ENCODE measurements at regions not wholly inside any gene's neighbourhood (a gene's known extent, or its start where the extent isn't known, plus 50 kb on each side); places are given as distances from the start of the nearest gene placed in this dataset.

DNA sequence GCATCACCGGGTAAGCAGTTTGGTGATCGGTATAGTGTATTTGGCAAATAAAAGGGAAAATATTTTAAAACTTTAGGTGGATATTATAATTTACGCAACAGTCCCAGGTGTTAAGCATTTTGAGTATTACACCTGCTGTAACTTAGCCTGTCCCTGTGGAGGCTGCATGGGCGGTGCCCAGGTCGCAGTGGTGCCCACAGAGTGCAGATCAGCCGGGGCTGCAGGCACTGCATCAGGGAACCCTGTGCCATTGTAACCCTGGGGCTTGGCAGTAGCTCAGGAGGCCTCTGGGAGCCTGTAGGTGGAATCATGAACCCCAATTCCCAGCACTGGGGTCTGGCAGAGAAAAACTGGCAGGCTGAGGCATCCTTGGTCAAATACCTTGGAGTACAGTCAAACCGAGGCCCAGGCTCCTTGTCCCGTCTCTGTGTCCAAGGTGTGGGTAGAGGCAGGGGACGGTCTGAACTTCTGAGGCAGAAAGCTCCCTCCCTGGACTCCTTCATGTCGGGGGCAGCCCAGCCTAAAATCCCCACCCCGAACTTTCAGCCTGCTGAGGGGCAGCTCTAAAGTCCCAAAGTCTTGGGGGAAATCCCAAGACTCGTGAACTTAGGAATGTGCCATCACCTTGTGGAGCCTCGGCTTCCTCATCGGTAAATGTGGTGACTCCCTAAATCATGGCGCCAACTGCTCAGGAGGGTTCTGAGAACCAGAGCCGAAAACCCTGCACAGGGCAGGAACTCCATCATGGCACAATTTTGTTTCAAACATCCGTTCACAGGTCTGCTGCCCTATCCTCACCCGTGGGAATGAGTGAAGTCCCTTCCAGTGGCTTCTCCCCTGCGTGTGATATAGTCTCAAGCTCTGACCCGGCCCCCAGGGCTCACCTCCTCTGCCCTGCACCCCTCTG lies 85.7 kb downstream of the INHBB start:
- no peaks in the 10 kb centered on the region for H3K27me3 ChIP-seq (ENCODE audit: low read depth)
- H3K27ac ChIP-seq: no peak overlapping the region
- TF ChIP-seq, protein P1, sequence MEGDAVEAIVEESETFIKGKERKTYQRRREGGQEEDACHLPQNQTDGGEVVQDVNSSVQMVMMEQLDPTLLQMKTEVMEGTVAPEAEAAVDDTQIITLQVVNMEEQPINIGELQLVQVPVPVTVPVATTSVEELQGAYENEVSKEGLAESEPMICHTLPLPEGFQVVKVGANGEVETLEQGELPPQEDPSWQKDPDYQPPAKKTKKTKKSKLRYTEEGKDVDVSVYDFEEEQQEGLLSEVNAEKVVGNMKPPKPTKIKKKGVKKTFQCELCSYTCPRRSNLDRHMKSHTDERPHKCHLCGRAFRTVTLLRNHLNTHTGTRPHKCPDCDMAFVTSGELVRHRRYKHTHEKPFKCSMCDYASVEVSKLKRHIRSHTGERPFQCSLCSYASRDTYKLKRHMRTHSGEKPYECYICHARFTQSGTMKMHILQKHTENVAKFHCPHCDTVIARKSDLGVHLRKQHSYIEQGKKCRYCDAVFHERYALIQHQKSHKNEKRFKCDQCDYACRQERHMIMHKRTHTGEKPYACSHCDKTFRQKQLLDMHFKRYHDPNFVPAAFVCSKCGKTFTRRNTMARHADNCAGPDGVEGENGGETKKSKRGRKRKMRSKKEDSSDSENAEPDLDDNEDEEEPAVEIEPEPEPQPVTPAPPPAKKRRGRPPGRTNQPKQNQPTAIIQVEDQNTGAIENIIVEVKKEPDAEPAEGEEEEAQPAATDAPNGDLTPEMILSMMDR (IDR thresholded peaks at IDR 0.05): no peak
- H3K36me3 ChIP-seq: no peaks in the 10 kb centered on the region
- no peak overlapping the region for H3K4me3 ChIP-seq
- intact Hi-C loops (cut with DNase I): no loop called here
- DNase-seq: no peak
- no peak for ATAC-seq
- no peaks in the 10 kb centered on the region for H3K9me3 ChIP-seq
- no peaks in the 10 kb centered on the region for H3K4me1 ChIP-seq

DNA sequence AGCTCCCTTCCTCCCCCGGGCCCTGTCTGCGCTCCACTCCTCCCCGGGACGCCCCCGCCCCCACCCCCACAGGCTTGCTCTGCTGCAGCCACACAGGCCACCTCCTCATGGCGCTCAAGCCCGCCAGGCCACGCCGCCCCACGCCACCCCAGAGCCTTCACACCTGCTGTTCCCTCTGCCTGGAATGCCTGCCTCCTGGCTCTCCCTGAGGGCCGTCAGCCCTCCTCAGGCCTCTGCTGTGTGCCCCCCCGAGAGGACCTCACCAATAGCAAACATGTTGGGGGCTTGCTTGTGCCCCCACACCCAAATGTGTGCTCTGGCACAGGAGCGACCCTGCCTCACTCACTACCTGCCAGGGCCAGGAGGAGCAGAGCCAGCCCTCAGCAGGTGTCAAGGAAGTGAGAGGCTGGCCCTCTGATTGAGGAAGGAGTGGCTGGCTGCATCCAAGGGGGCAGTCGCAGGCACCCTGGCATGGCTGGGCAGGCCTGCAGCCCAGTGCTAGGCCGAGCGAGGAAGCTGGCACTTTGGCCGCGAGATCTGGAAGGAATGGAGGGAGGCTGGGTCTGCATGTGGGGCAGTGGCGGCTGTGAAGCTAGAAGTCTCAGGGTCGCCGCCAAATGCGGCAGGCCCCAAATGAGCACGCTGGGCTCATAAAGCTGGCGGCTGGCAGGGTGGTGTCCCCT lies 86.5 kb downstream of the INHBB start:
- TF ChIP-seq, protein P1 (IDR thresholded peaks at IDR 0.05): no peak
- intact Hi-C loops (cut with DNase I): no loop called here

DNA sequence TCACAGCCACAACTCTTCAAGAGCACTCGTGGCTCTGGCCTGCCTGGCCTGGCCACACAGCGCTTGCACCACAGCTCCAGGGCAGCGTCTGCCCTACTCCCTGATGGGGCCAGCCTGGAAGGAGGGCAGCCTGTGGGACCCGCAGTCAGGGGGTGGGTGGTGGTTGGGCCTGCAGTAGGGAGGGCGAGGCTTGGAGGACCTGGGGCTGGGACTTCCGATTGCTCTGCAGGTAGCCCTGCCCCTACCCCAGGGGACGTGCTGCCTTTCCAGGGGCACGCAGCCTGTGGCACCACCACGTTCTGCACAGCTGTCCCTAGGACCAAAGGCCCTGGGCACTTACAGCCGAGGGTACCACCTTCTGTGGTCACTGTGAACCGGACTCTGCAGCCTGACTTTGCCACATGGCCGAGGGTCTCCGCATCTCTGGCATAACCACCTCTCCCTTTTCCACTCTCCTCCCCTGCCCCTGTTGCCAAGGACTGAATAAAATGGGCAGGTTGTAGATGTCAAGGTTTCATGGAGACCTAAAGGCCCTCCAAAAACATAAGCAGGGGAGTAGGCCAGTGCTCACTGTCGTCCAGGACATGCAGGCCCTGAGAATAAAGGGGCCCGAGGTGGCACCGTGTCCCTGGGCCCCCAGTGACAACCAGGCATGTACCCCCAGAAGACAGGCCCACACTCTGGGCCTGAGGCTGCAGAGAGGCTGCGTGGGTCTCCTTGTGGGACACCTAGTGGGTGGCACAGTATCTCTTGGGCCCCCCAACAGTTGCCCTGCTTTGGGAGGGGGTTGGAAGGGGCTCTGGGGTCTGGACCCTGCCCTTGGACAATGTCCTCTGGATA lies 87.3 kb downstream of the INHBB start:
- no peak overlapping the region for H3K27ac ChIP-seq
- no peaks in the 10 kb centered on the region for H3K4me1 ChIP-seq
- intact Hi-C loops (cut with DNase I): no loop called here
- no peaks in the 10 kb centered on the region for H3K36me3 ChIP-seq
- TF ChIP-seq, protein P1 (IDR thresholded peaks at IDR 0.05): no peak
- no peak for DNase-seq
- no peak overlapping the region for H3K4me3 ChIP-seq
- ATAC-seq: no peak
- no peaks in the 10 kb centered on the region for H3K9me3 ChIP-seq
- peaks cover 5% of the 10 kb centered on the region for H3K27me3 ChIP-seq (ENCODE audit: low read depth)

More for the DNA sequence above, 86.5 kb downstream of the INHBB start:
- DNase-seq (no peak), ATAC-seq (no peak)
- H3K27ac ChIP-seq: no peak overlapping the region
- no peaks in the 10 kb centered on the region for H3K36me3 ChIP-seq
- peaks cover under 1% of the 10 kb centered on the region for H3K27me3 ChIP-seq (ENCODE audit: low read depth)
- no peaks in the 10 kb centered on the region for H3K9me3 ChIP-seq
- H3K4me1 ChIP-seq: no peaks in the 10 kb centered on the region
- no peak overlapping the region for H3K4me3 ChIP-seq

DNA sequence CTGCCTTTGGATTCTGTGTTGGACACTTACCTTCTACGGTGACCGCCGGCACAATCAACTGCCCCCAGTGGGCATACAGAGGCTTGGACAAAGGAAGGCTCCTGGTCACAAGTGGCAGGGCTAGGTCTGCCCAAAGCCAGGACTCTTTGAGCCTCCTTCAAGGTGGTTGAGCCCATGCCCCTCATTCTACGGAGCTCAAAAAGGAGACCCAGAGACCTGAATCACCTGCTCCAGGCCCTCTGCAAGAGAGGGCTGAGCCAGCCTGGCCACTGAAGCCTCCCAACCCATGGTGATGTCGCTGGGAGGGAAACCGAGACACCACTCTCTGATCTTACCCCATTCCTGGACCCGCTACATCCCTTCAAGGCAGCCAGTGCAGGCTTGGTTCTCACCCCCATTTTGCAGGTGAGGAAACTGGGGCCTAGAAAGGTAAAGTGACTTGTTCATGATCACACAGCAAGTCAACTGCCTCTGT lies 87.9 kb downstream of the INHBB start:
- ATAC-seq (no peak), DNase-seq (no peak)
- no peaks in the 10 kb centered on the region for H3K36me3 ChIP-seq
- no peak overlapping the region for H3K27ac ChIP-seq
- no peak overlapping the region for H3K4me3 ChIP-seq
- peaks cover 5% of the 10 kb centered on the region for H3K27me3 ChIP-seq (ENCODE audit: low read depth)
- TF ChIP-seq, protein P1 (IDR thresholded peaks at IDR 0.05): no peak
- H3K4me1 ChIP-seq: no peaks in the 10 kb centered on the region
- no peaks in the 10 kb centered on the region for H3K9me3 ChIP-seq
- intact Hi-C loops (cut with DNase I): no loop called here
